GM19025 (cell line): ENCODE measurements at regions not wholly inside any gene's neighbourhood (a gene's known extent, or its start where the extent isn't known, plus 50 kb on each side); places are given as distances from the start of the nearest gene placed in this dataset.

Experiments used
- ATAC-seq: cut with Tn5 transposase; IDR thresholded peaks from one replicate; pipeline ENCODE4 v1.9.1; 2021; ENCODE audit warnings: mild to moderate bottlenecking, low read depth, moderate library complexity; ENCODE audit not compliant: unreplicated experiment

GRCh38 chr6:126268092-126268491 lies 71.8 kb upstream of the CENPW start:
- ATAC-seq: peak; percentile 94

- ATAC-seq: no peak
Observed at GRCh38 chr6:126280287-126280686, 59.6 kb upstream of the CENPW start.

- ATAC-seq: no peak
Observed at GRCh38 chr6:126285871-126286365, 54.0 kb upstream of the CENPW start.
